Uterus (tissue), 2 donors: ENCODE measurements at regions not wholly inside any gene's neighbourhood (a gene's known extent, or its start where the extent isn't known, plus 50 kb on each side); places are given as distances from the start of the nearest gene placed in this dataset.

ENCODE experiments used
- POLR2A ChIP-seq, 2 donors: fragments of 450-650 bp; IDR thresholded peaks; one replicate each; pipeline ENCODE4 v1.6.1; 2016; ENCODE audit warnings: antibody characterized with exemption in 2 of 2, mild to moderate bottlenecking in 1 of 2, moderate library complexity in 1 of 2
- TF ChIP-seq, protein P1 (sequence below), 4 experiments: fragments of 200-600 bp in 2 of 4; fragments of 450-650 bp in 2 of 4; sonication (generic) in 2 of 4; IDR thresholded peaks; one replicate each; pipeline ENCODE4 v1.5.1; 2016 to 2019; ENCODE audit warnings: antibody characterized with exemption in 4 of 4, mild to moderate bottlenecking in 2 of 4, moderate library complexity in 1 of 4

DNA sequence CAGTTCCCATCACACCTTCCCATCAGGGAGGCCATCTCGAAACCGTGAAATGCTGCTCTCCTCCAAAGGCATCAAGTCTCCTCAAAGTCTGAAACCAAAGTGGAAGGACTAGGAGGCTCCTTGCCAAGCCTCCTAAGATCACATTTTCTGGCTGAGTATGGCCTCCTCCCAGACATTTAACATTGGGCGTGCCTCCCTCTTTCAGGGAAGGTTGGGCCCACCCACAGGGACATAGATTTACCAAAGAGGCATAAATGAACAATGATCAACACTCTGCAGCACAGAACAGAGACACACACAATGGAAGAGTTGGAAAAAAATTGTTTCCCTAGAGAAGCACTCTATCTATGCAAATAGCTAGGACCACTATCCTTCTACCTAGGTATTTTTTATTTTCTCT lies 381.8 kb downstream of the MAFB start:
- TF ChIP-seq, protein P1, sequence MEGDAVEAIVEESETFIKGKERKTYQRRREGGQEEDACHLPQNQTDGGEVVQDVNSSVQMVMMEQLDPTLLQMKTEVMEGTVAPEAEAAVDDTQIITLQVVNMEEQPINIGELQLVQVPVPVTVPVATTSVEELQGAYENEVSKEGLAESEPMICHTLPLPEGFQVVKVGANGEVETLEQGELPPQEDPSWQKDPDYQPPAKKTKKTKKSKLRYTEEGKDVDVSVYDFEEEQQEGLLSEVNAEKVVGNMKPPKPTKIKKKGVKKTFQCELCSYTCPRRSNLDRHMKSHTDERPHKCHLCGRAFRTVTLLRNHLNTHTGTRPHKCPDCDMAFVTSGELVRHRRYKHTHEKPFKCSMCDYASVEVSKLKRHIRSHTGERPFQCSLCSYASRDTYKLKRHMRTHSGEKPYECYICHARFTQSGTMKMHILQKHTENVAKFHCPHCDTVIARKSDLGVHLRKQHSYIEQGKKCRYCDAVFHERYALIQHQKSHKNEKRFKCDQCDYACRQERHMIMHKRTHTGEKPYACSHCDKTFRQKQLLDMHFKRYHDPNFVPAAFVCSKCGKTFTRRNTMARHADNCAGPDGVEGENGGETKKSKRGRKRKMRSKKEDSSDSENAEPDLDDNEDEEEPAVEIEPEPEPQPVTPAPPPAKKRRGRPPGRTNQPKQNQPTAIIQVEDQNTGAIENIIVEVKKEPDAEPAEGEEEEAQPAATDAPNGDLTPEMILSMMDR (IDR thresholded peaks at IDR 0.05): no peak
- no peak for TF ChIP-seq POLR2A (IDR thresholded peaks at IDR 0.05)
